CD4-positive, alpha-beta T cell treated with Interleukin-17A for 1 hour (primary cell): ENCODE measurements at regions not wholly inside any gene's neighbourhood (a gene's known extent, or its start where the extent isn't known, plus 50 kb on each side); places are given as distances from the start of the nearest gene placed in this dataset.
"Not testable (repeated sequence)": the region's sequence is repeated elsewhere in the genome, so short reads cannot be mapped to it uniquely, and the experiment has no call there.

Source experiments
- DNase-seq: peaks from one replicate; pipeline ENCODE4 v3.0.0-alpha.2; 2020

DNA sequence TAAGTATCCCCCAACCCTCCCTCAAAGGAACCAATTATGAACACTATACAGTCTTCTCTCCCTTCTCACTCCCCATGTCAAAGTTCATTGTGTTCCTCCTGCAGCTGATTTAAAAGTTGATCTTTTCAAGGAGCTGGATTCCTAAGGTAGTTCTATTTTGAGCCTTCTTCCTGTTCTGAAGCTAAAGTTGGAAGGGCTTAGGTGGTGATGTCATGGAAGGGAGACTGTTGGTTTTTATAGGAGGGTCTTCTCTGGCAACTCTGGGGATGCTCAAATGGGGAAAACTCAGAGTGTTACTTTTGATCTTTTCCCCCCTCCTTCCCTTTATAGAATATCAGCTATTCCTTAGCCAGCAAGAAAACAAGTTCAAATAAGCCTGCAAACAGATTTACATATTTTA lies 83.0 kb upstream of the AK4 start:
- no peak for DNase-seq

DNA sequence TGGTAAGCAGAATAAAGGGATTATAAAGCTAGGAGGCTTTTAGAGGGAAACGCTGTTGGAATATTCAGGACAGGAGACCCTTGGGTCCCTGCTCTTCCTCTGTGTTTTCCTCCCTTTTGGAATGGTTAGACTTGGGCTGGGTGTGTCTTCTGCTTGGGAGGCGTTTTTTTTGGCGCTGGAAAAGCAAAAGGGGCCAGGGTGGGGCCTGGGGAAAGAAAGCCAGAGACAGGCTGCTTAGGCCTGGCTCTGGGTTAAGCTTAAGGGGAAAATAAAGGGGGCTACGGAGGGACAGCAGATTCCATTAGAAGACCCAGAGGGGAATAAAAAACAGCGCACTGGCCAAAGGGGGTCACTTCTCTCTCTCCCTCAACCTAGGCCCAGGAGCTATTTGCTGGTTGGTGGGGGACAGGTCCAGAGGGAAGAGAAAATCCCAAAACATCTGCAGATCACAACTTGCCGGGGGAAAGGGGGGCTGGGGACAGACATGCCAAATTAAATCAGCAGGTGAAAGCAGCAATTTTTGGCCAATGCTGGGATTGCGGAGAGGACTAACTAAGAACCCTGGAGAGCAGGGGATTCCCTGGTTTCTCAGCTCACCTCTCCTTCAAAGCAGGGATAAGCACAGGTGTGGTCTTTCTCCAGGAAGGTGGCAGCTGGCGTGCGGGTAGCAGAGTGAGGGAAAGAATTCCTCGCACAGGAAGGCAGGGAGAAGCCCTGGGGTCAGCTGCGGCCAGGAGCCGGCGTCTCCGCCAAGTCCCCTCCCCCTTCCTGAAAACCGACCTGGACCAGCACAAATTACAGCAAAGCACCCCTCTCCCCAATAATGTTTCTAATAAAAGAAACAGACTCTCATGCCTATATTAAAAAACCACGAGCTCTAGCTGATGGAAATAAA lies 82.2 kb upstream of the AK4 start:
- no peak for DNase-seq

DNA sequence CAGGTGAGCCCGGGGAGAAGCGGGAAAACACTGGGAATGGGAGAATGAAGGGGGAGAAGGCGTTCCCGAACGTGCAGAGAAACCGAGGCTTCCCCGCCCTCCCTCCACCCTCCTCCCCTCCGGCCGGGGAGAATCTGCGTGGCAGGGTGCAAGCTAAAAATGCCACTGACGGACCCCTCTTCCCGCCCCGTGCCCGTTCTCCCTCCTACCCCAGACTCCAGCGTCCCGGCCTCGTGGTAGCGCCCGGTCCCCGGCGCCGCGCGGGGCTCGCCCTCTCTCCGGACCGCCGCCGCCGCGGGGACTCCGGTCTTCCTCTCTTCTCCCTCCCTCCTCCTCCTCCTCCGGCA lies 81.6 kb upstream of the AK4 start:
- no peak for DNase-seq

DNA sequence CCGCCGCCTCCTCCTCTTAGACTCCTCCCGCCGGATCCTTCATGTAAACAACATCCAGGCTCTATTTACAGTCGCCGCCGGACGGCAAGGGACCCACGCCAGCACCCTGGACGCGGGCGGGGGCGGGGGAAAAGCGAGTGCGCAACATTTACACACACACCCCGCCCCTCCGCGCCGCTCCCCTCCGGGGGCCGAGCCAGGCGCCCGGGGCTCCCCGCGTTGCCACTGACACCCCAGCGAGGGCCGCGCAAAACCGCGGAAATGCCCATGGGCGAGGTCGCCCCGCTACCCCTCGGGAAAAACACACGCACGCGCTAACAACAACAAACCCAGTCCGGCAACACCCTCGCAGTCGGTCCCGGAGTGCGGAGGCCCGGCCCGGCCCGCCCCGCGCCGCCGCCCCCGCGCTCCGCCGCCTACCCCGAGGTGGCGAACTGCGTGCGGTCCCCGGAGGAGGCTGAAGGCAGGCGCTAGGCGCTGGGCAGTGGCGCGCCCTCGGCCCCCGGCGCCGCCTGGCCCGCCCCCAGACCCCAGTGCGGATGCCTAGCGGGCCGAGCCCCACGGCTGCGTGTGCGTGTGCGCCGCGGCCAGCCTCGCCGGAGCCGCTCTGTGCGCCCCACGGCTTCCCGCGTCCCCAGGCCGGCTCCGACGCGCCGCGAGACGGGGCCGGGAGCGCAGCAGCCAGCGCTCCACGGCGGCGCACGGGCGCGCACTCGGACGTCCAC lies 81.1 kb upstream of the AK4 start:
- peak; percentile 89 for DNase-seq

DNA sequence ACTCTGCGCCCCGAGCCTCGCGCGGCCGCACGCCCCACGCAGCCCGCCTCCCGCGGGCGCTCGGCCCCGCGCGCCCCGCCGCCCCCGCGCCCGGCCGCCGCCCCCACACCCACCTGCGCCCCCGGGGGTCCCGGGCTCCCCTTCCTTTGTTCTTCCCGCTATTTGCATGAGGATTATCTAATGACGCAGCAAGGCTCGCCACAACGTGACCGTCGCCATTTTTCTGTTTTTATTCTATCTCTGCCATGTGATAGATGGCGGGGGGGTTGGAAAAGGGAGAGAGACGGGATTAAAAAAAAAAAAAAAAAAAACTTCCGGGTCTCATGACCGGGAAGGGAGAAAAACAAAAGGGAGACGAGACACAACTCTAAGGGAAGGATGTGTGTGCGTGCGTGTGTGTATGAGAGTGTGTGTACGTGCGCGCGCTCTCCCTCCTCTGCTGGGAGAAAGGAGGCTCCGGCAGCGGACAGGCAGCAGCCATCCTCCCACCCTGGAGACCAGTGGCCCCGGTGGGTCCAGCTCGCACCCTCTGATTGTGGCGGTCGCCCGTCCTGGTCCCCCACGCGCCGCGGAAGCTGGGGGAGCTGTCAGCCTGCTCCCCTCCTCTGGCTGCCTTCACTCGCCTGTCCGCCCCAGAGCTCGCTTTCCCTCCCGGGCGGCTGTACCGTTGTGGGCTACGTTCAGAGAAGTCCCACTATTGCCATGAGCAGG lies 80.4 kb upstream of the AK4 start:
- DNase-seq = peak; percentile 73

DNA sequence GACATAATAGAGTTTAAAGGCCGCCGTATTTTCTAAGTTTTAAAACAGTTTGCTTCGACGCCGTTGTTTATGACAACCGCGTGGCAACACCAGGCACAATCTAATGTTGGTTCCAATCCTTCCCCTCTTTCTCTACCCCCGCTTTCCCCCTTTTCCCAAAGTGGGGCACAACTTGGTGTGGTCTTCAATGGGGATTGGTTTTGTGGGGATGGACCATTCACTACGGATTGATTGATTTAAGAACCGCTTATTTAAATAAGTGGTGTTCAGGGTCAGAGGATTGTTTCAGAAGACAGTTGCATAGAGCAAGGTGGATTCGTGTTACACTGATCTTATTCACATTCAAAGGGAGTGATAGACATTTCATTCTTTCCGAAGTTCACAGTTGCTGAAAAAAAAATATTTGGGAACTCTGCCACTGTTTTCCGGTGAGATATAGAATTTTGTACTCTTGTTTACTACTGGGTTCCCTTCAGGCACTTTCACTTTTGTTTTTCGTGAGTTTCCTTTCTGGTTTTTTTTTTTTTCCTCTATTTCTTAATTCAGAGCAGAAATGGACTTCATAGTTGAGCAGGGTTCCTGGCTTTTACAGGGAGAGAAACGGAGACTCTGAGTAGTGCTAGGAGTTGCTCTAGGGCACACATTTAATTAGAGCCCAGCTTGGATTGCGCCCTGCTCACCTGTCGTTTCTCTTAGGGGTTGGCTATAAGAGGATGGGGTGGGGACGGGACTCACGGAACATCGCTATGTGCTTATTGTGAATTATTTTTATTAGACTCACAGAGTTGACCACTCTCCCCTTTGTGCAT lies 79.6 kb upstream of the AK4 start:
- DNase-seq = peak; percentile 52

DNA sequence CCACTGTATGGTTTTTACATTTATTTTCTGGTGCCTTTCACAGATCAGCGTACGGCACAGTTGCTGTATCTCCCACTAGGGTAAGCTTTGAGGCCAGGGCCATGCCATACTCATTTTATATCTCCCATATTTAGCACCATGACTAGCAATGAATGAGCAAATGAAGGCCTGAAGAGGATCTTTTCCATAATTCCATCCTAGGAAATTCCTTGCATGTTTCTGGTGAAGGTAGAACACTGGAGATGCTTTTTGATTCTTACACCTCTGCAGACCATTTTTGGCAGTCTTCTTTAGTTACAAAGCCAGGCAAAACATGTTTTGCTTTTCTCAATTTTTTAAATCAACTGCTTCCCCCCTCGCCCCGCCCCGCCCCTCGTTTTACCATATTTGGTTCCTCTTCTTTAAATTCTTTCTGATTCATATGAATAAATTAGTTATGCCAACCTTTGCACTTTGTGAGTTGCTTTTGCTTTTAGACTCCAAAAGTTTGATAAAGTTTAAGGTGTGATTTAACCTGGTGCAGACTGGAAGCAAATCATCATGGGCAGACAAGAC lies 78.9 kb upstream of the AK4 start:
- peak; percentile 46 for DNase-seq

DNA sequence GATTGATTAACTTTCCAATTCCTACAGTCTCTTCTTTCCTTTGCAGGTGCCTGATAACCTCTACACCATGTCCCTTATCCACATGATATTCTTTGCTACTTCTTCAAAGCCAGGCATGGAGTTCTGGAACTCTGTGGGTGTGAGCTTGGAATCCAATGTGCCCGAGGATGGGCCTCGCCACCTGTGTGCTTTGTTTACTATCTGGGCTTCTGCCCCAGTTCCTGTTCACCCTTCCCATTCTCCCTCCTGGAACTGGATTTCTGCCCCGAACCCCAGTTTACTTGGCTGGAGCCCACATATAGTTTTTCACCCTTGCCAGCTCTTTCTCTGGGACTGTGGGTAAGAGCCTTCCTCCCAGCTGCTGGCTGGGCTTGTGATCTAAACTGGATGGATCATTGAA lies 75.2 kb upstream of the AK4 start:
- DNase-seq = no peak

DNA sequence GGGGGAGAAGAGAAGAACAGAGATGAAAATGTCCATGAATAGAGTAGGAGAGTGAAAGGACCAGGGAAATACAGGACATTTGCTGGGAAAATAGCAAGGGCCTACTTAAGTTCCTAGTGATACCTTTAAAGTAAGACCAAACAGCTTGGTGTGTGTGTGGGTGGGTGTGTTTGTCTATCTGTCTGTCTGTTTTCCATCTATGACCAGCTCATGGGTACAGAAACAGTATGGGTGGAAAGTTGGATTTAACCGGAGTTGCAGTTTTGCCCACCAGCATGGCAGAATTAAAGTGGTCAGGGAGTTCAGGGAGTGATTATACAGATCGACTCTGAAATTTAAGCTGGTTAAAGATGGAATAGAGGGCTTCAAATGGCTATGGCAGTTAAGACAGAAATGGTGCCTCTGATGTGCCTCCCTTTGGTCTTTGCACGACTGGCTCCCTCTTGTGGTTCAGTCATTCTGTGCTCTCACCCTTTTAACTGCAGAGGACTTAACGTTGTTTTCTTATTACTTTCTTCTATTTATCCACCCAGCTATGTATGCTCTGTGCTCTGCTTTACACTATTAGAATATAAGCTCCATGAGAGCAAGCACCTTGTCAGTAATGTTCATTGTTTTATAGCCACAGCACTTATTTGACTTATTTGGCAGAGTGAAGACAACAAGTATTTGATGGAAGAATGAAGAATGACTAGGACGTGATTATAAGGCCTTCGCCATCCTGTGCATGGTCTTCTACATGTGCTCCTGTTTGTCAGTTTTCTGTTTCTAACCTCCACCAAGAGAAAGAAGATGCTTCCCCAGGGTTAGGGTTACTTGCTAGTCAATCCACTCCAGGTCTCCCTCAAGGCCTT lies 72.7 kb upstream of the AK4 start:
- DNase-seq = peak; percentile 85

DNA sequence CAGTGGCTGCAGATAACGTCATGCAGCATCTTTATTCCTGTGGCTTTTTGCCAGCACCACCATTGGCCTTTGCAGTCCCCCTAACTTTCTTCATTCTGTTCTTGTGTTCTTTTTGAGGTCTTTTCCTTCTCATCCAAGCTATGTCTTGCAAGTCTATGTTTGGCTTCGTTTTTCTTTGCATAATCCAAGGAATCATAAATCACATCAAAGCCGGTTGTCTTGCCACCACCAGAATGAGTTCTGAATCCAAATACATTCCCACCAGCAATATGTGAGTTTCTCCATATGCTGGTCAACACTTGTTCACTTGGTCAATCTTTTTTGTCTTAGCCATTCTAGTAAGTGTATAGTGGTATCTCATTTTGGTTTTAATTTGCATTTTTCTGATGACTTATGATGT lies 70.6 kb upstream of the AK4 start:
- no peak for DNase-seq

DNA sequence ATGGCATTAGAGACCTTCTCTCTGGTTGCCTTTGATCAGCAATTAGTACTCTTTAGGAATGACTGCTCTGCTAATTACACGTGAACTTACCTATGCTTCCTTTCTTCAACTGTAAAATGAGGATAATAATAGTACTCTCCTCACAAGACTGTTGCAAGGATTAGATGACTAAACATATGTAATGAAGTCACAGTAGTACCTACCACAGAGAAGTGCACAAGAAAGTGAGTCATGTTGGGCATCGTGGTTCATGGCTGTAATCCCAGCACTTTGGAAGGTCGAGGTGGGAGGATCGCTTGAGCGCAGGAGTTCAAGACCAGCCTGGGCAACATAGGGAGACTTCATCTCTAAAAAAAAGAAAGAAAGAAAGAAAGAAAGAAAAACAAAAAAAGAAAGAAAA lies 68.1 kb upstream of the AK4 start:
- no peak for DNase-seq

DNA sequence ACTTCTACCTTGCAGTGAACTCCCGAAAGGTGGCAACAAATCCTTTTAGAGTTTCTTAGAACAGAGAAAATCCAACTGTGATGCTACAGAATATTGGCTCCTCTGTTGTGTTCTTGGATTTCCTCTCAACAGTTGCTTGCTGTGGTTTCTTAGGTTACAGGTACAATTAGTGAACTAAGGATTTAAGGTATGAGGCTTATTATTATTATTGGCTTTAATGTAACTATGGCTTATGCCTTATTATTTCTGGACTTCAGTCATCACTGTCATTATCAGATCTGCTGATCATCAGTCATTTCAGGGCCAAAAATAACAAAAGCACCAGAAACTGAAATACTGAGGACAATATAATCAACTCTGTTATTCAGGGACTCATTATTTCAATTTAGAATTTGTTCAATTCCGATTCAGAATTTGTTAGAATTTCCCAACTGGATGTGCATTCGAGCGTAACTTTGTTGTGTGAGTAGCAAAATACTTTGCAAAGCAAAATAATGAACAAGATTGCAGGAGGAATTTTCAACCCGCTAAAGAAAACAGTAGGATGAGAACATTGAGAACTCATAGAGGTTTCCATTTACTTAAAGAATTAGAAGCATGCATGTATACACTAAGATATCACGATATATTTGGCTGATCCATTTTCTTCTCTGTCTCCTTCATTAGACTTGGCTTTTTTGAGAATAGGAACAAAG lies 65.5 kb upstream of the AK4 start:
- no peak for DNase-seq

DNA sequence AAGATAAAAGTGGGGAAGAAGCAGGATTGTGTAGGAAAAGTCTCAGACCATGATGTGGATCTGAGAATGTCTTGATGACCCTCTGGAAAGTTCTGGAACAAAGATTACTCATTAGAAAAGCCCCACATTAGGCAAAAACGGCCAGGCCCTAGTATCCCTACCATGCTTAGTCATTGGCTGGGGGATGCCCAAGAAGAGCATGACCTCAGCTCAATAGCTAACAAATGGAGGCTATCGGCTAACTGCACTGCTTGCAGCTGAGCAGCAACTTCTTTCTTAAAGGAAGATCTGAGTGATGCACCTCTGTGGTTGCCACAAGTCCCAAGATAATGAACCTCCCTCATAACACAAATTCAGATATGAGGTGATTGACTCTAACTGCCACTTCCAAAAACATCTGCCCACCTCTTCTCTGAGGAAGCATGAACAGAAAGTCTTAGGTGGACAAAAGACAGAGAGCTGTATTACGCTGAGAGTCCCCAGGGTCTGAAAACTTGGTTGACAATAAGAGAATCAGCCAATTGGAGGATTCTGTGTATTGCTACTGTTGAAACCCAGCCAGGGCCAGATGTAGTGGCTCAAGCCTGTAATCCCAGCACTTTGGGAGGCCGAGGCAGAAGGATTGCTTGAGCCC lies 64.6 kb upstream of the AK4 start:
- DNase-seq = no peak

DNA sequence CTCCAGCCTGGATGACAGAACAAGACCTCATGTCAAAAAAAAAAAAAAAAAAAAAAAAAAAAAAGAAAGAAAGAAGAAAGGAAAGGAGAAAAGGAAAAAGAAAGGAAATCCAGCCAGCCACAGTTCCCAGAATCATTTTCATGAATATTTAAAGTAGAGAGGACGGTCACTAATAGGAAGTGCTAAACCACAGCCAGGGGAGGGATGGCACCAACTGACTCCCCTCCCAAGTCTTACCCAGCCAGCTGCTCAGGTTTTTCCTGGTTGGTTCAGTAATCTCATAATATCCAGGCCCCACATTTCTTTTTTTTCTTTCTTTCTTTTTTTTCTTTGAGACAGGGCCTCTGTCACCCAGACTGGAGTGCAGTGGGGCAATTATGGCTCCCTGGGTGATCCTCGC lies 63.9 kb upstream of the AK4 start:
- no peak for DNase-seq

DNA sequence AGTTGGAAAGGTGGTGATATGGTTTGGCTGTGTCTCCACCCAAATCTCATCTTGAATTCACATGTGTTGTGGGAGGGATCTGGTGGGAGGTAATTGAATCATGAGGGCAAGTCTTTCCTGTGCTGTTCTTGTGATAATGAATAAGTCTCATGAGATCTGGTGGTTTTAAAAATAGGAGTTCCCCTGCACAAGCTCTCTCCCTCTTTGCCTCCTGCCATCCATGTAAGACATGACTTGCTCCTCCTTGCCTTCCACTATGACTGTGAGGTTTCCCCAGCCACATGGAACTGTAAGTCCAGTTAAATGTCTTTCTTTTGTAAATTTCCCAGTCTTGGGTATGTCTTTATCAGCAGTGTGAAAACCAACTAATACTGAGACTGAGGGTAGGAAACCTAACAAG lies 60.5 kb upstream of the AK4 start:
- DNase-seq = not testable (repeated sequence)

DNA sequence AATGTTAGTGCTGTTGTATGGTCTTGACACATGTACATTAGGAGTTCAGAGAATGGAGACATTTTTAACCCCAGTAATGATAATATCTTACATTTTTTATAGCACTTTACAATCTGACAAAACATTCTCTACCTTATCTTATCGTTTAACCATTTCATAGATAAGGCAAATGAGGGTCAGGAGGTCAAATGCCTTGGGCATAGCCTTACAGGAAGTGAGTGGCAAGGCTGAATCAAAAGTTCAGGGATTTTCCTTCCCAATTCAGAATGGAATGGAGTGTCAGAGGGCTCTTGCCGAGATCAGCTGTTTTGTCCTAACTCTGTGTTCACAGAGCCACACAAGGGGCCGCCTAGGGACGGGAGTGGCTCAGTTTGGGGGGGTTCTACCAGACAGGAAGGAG lies 57.6 kb upstream of the AK4 start:
- no peak for DNase-seq

DNA sequence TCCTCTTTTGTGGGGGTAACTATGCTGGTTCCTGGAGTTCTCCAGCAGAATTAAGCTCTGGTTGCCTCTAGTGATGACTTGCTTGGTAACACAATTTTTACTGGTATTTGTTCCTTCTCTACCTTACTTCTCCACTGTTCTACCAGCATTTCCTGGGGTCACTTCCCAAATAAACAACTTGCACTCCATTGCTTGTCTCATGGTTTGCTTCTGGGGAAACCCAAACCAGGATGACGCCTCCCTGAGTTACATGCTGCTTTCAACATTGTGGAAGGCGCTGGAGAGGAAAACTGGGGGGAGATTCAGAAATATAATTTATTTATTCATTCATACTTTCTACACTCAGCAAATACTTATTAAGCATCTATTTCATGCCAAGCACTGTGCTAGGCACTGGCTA lies 55.3 kb upstream of the AK4 start:
- DNase-seq = no peak

DNA sequence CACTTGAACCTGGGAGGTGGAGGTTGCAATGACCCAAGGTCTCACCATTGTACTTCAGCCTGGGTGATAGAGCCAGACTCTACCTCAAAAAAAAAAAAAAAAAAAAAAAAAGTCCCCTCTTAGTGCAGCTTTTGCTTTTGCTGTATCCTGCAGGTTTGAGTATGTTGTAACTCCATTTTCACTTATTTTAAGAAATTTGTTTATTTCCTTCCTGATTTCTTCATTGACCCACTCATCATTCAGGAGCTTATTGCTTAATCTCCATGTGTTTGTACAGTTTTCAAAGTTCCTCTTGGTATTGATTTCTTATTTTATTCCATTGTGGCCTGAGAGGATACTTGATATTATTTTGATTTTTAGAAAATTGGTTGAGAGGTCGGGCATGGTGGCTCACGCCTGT lies 50.9 kb upstream of the AK4 start:
- DNase-seq = no peak
